ENCODE measurements at regions not wholly inside any gene's neighbourhood (a gene's known extent, or its start where the extent isn't known, plus 50 kb on each side); places are given as distances from the start of the nearest gene placed in this dataset.

DNA sequence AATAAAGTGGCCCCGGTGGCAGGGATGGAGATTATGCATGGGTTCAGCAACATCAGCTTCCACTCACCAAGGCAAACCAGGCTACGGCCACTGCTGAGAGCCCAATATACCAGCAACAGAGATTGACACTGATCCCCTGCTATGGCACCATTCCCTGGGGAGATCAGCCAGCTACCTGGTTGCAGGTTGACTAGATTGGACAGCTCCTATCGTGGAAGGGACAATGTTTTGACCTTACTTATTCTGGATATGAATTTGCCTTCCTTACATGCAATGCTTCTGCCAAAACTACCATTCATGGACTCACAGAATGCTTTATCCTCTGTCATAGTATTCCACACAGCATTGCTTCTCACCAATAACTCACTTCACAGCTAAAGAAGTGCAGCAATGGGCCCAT lies 174.8 kb upstream of the TNFAIP3 start:
- POLR2A ChIA-PET (ENCODE audit: partially characterized antibody) = no interaction called here
- TF ChIP-seq NANOG (IDR thresholded peaks at IDR 0.05; ENCODE audit: insufficient read depth, low read depth, low read length, poor library complexity, severe bottlenecking) = no peak
- no peak for TF ChIP-seq BRCA1 (IDR thresholded peaks at IDR 0.05; ENCODE audit: low read depth, low read length)
- no peak for TF ChIP-seq TCF12 (IDR thresholded peaks at IDR 0.05; ENCODE audit: low read depth, low read length)
- no peak for TF ChIP-seq HDAC2 (IDR thresholded peaks at IDR 0.05; ENCODE audit: borderline replicate concordance in 1 of 2, low read depth in 2 of 2, low read length in 2 of 2)
- TF ChIP-seq CTCF (IDR thresholded peaks at IDR 0.05; ENCODE audit: control extremely low read depth in 1 of 3, insufficient read depth in 1 of 3, low read depth in 1 of 3, low read length in 3 of 3) = no peak
- no peak for TF ChIP-seq SIX5 (IDR thresholded peaks at IDR 0.05; ENCODE audit: low read depth, low read length)
- no peak for TF ChIP-seq JUN (IDR thresholded peaks at IDR 0.05; ENCODE audit: low read depth, low read length)
- TF ChIP-seq MAFK (IDR thresholded peaks at IDR 0.05; ENCODE audit: low read depth, low read length) = no peak
- no peak for TF ChIP-seq NRF1 (IDR thresholded peaks at IDR 0.05; ENCODE audit: low read depth, low read length)
- no peak for TF ChIP-seq SP4 (IDR thresholded peaks at IDR 0.05; ENCODE audit: low read length)
- TF ChIP-seq SP1 (IDR thresholded peaks at IDR 0.05; ENCODE audit: low read depth, low read length) = no peak
- TF ChIP-seq GABPA (IDR thresholded peaks at IDR 0.05; ENCODE audit: borderline replicate concordance, insufficient read depth, low read length) = no peak
- no peak for TF ChIP-seq ZNF274 (IDR thresholded peaks at IDR 0.05; ENCODE audit: borderline replicate concordance, extremely low read depth, low read length)

More for the DNA sequence above, 174.8 kb upstream of the TNFAIP3 start:
- Histone ChIP-seq H4K20me1 (replicated peaks in 1 of 2; ENCODE audit: control insufficient read depth in 1 of 2, insufficient read depth in 2 of 2, low read length in 2 of 2) (no peaks in the 10 kb centered on the region), H3K36me3 (ENCODE audit: control insufficient read depth in 2 of 4, insufficient read depth in 4 of 4, low read length in 3 of 4) (no peaks in the 10 kb centered on the region), H3K23ac (ENCODE audit: insufficient read length) (no peak overlapping the region), H2BK5ac (ENCODE audit: low read depth, low read length) (no peak overlapping the region), H4K8ac (ENCODE audit: extremely low read depth, insufficient read depth, low read length) (no peak overlapping the region), H4K91ac (replicated peaks; ENCODE audit: insufficient read length, low read length) (no peak overlapping the region), H2AK5ac (ENCODE audit: low read depth, low read length) (no peak overlapping the region), H2BK15ac (ENCODE audit: low read length) (no peak overlapping the region), H3K9ac (replicated peaks in 1 of 4; ENCODE audit: extremely low read depth in 1 of 4, low read depth in 3 of 4, low read length in 3 of 4) (no peak overlapping the region), H2BK12ac (ENCODE audit: low read depth, low read length) (no peak overlapping the region), H3K27ac (ENCODE audit: low read depth, low read length) (no peak overlapping the region), H3K27me3 (replicated peaks in 1 of 4; ENCODE audit: control insufficient read depth in 3 of 4, extremely low read depth in 1 of 4, insufficient read depth in 3 of 4, low read length in 3 of 4) (no peaks in the 10 kb centered on the region), H2BK120ac (replicated peaks; ENCODE audit: low read depth, low read length) (no peak overlapping the region), H3K4ac (replicated peaks; ENCODE audit: insufficient read length, low read depth, low read length) (no peak overlapping the region), H3K4me2 (ENCODE audit: insufficient read depth in 1 of 2, low read depth in 2 of 2, low read length in 2 of 2) (no peak overlapping the region), H3K4me3 (ENCODE audit: extremely low read depth in 1 of 4, insufficient read depth in 2 of 4, low read depth in 3 of 4, low read length in 4 of 4) (no peak overlapping the region), H3K4me1 (replicated peaks in 1 of 4; ENCODE audit: control insufficient read depth in 3 of 4, insufficient read depth in 4 of 4, low read length in 3 of 4) (peaks cover 0 to 2% (median 0%) of the 10 kb centered on the region in 4 experiments; a peak in 1 of 7 replicates), H3K79me1 (ENCODE audit: low read depth, low read length) (no peaks in the 10 kb centered on the region), H2AFZ (ENCODE audit: low read length) (no peak overlapping the region), H3K18ac (ENCODE audit: extremely low read depth, low read length) (no peak overlapping the region), H2BK20ac (ENCODE audit: low read length) (no peak overlapping the region), H3K14ac (ENCODE audit: insufficient read length) (no peak overlapping the region), H3K23me2 (ENCODE audit: low read depth, low read length) (no peaks in the 10 kb centered on the region), H3K56ac (replicated peaks; ENCODE audit: insufficient read length, low read depth, low read length) (no peak overlapping the region), H3K9me3 (ENCODE audit: insufficient read depth in 2 of 2, low read depth in 1 of 2, low read length in 1 of 2) (no peaks in the 10 kb centered on the region), H4K5ac (ENCODE audit: insufficient read length, low read depth, low read length) (no peak overlapping the region), H3K79me2 (ENCODE audit: control insufficient read depth in 1 of 2, insufficient read depth in 2 of 2, low read length in 2 of 2) (no peaks in the 10 kb centered on the region)
- CTCF ChIA-PET (ENCODE audit: partially characterized antibody) = interaction anchor here (2.3 kb wide), 1 partner anchor 12 kb away, joined by 6 read pairs; no protein-coding TSS in a partner anchor
- WGBS, 2 experiments (ENCODE audit: extremely low coverage in 1 of 2, insufficient coverage in 1 of 2, insufficient read length in 1 of 2, insufficient replicate concordance in 2 of 2, low coverage in 1 of 2, low lambda C conversion rate in 2 of 2, missing lambda C conversion rate in 1 of 2) = 96% methylated on average over 3 of the region's 3 CpGs; no CpG with 5 or more reads in 1 of the 2 experiments
- DNase-seq (ENCODE audit: low read depth in 1 of 2, low spot score in 2 of 2) (no peak), FAIRE-seq (no peak)

Data from H1 (cell line).